ENCODE measurements at regions not wholly inside any gene's neighbourhood (a gene's known extent, or its start where the extent isn't known, plus 50 kb on each side); places are given as distances from the start of the nearest gene placed in this dataset.

DNA sequence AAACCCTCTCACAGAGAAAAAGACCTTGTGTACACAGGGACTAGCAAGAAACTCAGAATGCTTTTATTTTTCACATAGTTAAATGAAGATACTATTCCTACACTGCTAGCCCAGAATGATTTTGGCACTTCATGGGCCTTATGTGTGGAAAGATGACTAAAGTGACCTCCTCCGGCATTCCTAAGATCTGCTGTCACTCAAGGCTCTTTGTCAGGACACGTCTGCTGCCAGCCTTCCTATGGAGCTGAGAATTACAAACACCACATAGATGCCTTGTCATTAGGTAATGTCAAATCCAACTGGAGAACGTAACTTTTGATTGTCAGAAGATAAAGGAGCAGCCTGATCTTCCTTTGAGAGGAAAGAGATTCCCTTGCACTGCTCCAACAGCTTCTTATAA is 249.1 kb downstream of the FAT3 start:
- TF ChIP-seq, protein P1, sequence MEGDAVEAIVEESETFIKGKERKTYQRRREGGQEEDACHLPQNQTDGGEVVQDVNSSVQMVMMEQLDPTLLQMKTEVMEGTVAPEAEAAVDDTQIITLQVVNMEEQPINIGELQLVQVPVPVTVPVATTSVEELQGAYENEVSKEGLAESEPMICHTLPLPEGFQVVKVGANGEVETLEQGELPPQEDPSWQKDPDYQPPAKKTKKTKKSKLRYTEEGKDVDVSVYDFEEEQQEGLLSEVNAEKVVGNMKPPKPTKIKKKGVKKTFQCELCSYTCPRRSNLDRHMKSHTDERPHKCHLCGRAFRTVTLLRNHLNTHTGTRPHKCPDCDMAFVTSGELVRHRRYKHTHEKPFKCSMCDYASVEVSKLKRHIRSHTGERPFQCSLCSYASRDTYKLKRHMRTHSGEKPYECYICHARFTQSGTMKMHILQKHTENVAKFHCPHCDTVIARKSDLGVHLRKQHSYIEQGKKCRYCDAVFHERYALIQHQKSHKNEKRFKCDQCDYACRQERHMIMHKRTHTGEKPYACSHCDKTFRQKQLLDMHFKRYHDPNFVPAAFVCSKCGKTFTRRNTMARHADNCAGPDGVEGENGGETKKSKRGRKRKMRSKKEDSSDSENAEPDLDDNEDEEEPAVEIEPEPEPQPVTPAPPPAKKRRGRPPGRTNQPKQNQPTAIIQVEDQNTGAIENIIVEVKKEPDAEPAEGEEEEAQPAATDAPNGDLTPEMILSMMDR (IDR thresholded peaks at IDR 0.05; ENCODE audit: low read depth, low read length, missing input control) = no peak
- no peak for TF ChIP-seq TAF1 (conservative IDR thresholded peaks at IDR 0.05)
- TF ChIP-seq SP1 (IDR thresholded peaks at IDR 0.05) = no peak
- TF ChIP-seq, protein P2, sequence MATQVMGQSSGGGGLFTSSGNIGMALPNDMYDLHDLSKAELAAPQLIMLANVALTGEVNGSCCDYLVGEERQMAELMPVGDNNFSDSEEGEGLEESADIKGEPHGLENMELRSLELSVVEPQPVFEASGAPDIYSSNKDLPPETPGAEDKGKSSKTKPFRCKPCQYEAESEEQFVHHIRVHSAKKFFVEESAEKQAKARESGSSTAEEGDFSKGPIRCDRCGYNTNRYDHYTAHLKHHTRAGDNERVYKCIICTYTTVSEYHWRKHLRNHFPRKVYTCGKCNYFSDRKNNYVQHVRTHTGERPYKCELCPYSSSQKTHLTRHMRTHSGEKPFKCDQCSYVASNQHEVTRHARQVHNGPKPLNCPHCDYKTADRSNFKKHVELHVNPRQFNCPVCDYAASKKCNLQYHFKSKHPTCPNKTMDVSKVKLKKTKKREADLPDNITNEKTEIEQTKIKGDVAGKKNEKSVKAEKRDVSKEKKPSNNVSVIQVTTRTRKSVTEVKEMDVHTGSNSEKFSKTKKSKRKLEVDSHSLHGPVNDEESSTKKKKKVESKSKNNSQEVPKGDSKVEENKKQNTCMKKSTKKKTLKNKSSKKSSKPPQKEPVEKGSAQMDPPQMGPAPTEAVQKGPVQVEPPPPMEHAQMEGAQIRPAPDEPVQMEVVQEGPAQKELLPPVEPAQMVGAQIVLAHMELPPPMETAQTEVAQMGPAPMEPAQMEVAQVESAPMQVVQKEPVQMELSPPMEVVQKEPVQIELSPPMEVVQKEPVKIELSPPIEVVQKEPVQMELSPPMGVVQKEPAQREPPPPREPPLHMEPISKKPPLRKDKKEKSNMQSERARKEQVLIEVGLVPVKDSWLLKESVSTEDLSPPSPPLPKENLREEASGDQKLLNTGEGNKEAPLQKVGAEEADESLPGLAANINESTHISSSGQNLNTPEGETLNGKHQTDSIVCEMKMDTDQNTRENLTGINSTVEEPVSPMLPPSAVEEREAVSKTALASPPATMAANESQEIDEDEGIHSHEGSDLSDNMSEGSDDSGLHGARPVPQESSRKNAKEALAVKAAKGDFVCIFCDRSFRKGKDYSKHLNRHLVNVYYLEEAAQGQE (IDR thresholded peaks at IDR 0.05) = no peak
- no peak for TF ChIP-seq RAD21 (IDR thresholded peaks at IDR 0.05)
- TF ChIP-seq, protein P3, sequence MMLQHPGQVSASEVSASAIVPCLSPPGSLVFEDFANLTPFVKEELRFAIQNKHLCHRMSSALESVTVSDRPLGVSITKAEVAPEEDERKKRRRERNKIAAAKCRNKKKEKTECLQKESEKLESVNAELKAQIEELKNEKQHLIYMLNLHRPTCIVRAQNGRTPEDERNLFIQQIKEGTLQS (IDR thresholded peaks at IDR 0.05) = no peak
- TF ChIP-seq, protein P4, sequence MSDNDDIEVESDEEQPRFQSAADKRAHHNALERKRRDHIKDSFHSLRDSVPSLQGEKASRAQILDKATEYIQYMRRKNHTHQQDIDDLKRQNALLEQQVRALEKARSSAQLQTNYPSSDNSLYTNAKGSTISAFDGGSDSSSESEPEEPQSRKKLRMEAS (IDR thresholded peaks at IDR 0.05) = no peak
- TF ChIP-seq JUND (IDR thresholded peaks at IDR 0.05) = no peak
- TF ChIP-seq RXRA (IDR thresholded peaks at IDR 0.05) = no peak
- TF ChIP-seq, protein P5, sequence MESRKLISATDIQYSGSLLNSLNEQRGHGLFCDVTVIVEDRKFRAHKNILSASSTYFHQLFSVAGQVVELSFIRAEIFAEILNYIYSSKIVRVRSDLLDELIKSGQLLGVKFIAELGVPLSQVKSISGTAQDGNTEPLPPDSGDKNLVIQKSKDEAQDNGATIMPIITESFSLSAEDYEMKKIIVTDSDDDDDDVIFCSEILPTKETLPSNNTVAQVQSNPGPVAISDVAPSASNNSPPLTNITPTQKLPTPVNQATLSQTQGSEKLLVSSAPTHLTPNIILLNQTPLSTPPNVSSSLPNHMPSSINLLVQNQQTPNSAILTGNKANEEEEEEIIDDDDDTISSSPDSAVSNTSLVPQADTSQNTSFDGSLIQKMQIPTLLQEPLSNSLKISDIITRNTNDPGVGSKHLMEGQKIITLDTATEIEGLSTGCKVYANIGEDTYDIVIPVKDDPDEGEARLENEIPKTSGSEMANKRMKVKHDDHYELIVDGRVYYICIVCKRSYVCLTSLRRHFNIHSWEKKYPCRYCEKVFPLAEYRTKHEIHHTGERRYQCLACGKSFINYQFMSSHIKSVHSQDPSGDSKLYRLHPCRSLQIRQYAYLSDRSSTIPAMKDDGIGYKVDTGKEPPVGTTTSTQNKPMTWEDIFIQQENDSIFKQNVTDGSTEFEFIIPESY (IDR thresholded peaks at IDR 0.05) = no peak
- TF ChIP-seq HNF4A (conservative IDR thresholded peaks at IDR 0.05) = no peak

Data from liver (tissue), 3 donors.